Vagina (tissue), 2 donors: ENCODE measurements at regions not wholly inside any gene's neighbourhood (a gene's known extent, or its start where the extent isn't known, plus 50 kb on each side); places are given as distances from the start of the nearest gene placed in this dataset.

ENCODE experiments used
- CTCF ChIP-seq, 3 experiments: fragments of 450-650 bp in 2 of 3; fragments of 200-600 bp in 1 of 3; sonication (generic) in 1 of 3; IDR thresholded peaks; one replicate each; pipeline ENCODE4 v1.5.1; 2017 to 2019; ENCODE audit warnings: antibody characterized with exemption in 3 of 3, mild to moderate bottlenecking in 2 of 3, moderate library complexity in 2 of 3
- POLR2A ChIP-seq, 2 donors: fragments of 450-650 bp; IDR thresholded peaks; one replicate each; pipeline ENCODE4 v1.6.1; 2017; ENCODE audit warnings: antibody characterized with exemption in 2 of 2, mild to moderate bottlenecking in 2 of 2, moderate library complexity in 2 of 2
- POLR2AphosphoS5 ChIP-seq, 2 donors: sonication (generic); formaldehyde crosslinking; IDR thresholded peaks; one replicate each; pipeline ENCODE4 v1.9.0; 2017; ENCODE audit warnings: antibody characterized with exemption in 2 of 2, mild to moderate bottlenecking in 2 of 2, low read depth in 1 of 2; ENCODE audit not compliant: insufficient read depth in 1 of 2

DNA sequence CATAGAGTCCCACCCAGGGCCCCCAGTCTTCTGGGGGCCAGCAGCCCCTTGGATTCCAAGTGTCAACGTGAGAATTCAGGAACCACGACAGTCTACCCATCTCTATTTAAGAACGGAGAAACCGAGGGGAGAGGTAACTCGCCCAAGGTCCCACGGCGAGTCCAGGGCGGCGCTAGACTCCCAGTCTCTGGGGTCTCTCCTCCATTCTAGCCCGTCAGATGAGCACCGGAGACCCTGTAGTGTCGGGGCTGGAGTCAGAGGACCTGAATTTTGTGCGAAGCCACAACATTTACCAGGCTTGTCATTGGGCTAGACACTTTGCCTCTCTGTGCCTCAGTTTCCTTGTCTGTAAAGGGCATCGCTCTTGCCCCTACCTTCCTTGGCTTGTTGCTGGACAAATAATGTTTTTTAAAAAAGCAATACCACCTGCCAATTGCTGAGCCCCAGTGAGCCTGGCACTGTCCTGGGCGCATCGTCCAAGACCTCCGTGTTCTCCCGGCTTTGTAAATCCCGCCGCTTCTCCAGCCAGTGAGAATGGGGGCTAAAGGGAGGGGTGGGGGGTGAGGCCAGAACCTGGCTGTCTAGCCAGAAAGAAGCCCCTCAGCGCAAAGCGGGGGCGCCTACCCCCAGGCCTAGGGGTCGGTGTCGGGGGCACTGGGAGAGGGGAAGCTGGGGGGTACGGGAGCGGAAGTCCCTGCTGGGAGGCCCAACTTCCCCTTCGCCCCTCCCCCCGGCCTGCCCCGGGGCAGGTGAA, 91.7 kb downstream of the NCR2 start:
- TF ChIP-seq POLR2AphosphoS5 (IDR thresholded peaks at IDR 0.05; ENCODE audit: insufficient read depth in 1 of 2, low read depth in 1 of 2) (no peak), POLR2A (IDR thresholded peaks at IDR 0.05) (no peak), CTCF (IDR thresholded peaks at IDR 0.05) (no peak)
